ENCODE measurements at regions not wholly inside any gene's neighbourhood (a gene's known extent, or its start where the extent isn't known, plus 50 kb on each side); places are given as distances from the start of the nearest gene placed in this dataset.

- Histone ChIP-seq H3K9ac (ENCODE audit: low read length) (no peak overlapping the region), H3K4me3 (ENCODE audit: low read depth, low read length, poor library complexity, severe bottlenecking) (no peak overlapping the region), H3K4me2 (ENCODE audit: low read length) (no peak overlapping the region)
Measured at GRCh38 chr12:86727160-86727559, 471.0 kb upstream of the MGAT4C start.

GRCh38 chr12:86724716-86725115 is 468.5 kb upstream of the MGAT4C start:
- no peaks in the 10 kb centered on the region for H3K4me1 ChIP-seq (ENCODE audit: insufficient read depth, low read length, severe bottlenecking)
- H3K9me2 ChIP-seq (ENCODE audit: low read depth, low read length) = no peaks in the 10 kb centered on the region
- no peaks in the 10 kb centered on the region for H3K27me3 ChIP-seq (ENCODE audit: insufficient read depth, low read length)
- no peaks in the 10 kb centered on the region for H4K20me1 ChIP-seq (ENCODE audit: insufficient read depth, low read length)
- no peaks in the 10 kb centered on the region for H3K79me2 ChIP-seq (ENCODE audit: insufficient read depth, low read length)
- TF ChIP-seq EZH2 (IDR thresholded peaks at IDR 0.05; ENCODE audit: borderline replicate concordance, low read length) = no peak
- TF ChIP-seq, protein P1, sequence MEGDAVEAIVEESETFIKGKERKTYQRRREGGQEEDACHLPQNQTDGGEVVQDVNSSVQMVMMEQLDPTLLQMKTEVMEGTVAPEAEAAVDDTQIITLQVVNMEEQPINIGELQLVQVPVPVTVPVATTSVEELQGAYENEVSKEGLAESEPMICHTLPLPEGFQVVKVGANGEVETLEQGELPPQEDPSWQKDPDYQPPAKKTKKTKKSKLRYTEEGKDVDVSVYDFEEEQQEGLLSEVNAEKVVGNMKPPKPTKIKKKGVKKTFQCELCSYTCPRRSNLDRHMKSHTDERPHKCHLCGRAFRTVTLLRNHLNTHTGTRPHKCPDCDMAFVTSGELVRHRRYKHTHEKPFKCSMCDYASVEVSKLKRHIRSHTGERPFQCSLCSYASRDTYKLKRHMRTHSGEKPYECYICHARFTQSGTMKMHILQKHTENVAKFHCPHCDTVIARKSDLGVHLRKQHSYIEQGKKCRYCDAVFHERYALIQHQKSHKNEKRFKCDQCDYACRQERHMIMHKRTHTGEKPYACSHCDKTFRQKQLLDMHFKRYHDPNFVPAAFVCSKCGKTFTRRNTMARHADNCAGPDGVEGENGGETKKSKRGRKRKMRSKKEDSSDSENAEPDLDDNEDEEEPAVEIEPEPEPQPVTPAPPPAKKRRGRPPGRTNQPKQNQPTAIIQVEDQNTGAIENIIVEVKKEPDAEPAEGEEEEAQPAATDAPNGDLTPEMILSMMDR (IDR thresholded peaks at IDR 0.05; ENCODE audit: low read length) = no peak
- H3K27ac ChIP-seq (ENCODE audit: low read depth, low read length, poor library complexity, severe bottlenecking) = no peak overlapping the region
- no peaks in the 10 kb centered on the region for H3K9me3 ChIP-seq (ENCODE audit: low read length)
- H3K4me3 ChIP-seq (ENCODE audit: low read depth, low read length, poor library complexity, severe bottlenecking) = no peak overlapping the region
- H3K4me2 ChIP-seq (ENCODE audit: low read length) = no peak overlapping the region
- no peaks in the 10 kb centered on the region for H3F3A ChIP-seq (ENCODE audit: insufficient read depth, low read length)
- H3K36me3 ChIP-seq (ENCODE audit: insufficient read depth, low read length) = no peaks in the 10 kb centered on the region
- no peak overlapping the region for H3K9ac ChIP-seq (ENCODE audit: low read length)
- no peak overlapping the region for H2AFZ ChIP-seq (ENCODE audit: low read length)

More at GRCh38 chr12:86727160-86727559, 471.0 kb upstream of the MGAT4C start:
- no peaks in the 10 kb centered on the region for H3K4me1 ChIP-seq (ENCODE audit: insufficient read depth, low read length, severe bottlenecking)
- H3K9me2 ChIP-seq (ENCODE audit: low read depth, low read length) = no peaks in the 10 kb centered on the region
- H3K27ac ChIP-seq (ENCODE audit: low read depth, low read length, poor library complexity, severe bottlenecking) = no peak overlapping the region
- no peaks in the 10 kb centered on the region for H3K27me3 ChIP-seq (ENCODE audit: insufficient read depth, low read length)
- H3K36me3 ChIP-seq (ENCODE audit: insufficient read depth, low read length) = no peaks in the 10 kb centered on the region
- no peaks in the 10 kb centered on the region for H3K79me2 ChIP-seq (ENCODE audit: insufficient read depth, low read length)
- no peaks in the 10 kb centered on the region for H3K9me3 ChIP-seq (ENCODE audit: low read length)
- H4K20me1 ChIP-seq (ENCODE audit: insufficient read depth, low read length) = no peaks in the 10 kb centered on the region
- TF ChIP-seq EZH2 (IDR thresholded peaks at IDR 0.05; ENCODE audit: borderline replicate concordance, low read length) = no peak
- TF ChIP-seq, protein P1 (IDR thresholded peaks at IDR 0.05; ENCODE audit: low read length) = no peak
- H2AFZ ChIP-seq (ENCODE audit: low read length) = no peak overlapping the region
- H3F3A ChIP-seq (ENCODE audit: insufficient read depth, low read length) = no peaks in the 10 kb centered on the region

- no peaks in the 10 kb centered on the region for H3K9me3 ChIP-seq (ENCODE audit: low read length)
- H3K9me2 ChIP-seq (ENCODE audit: low read depth, low read length) = no peaks in the 10 kb centered on the region
- H3K27me3 ChIP-seq (ENCODE audit: insufficient read depth, low read length) = no peaks in the 10 kb centered on the region
- no peaks in the 10 kb centered on the region for H4K20me1 ChIP-seq (ENCODE audit: insufficient read depth, low read length)
- no peaks in the 10 kb centered on the region for H3F3A ChIP-seq (ENCODE audit: insufficient read depth, low read length)
- no peak overlapping the region for H3K4me2 ChIP-seq (ENCODE audit: low read length)
- no peak overlapping the region for H2AFZ ChIP-seq (ENCODE audit: low read length)
- TF ChIP-seq, protein P1 (IDR thresholded peaks at IDR 0.05; ENCODE audit: low read length) = no peak
- no peak for TF ChIP-seq EZH2 (IDR thresholded peaks at IDR 0.05; ENCODE audit: borderline replicate concordance, low read length)
- H3K27ac ChIP-seq (ENCODE audit: low read depth, low read length, poor library complexity, severe bottlenecking) = no peak overlapping the region
- H3K9ac ChIP-seq (ENCODE audit: low read length) = no peak overlapping the region
- no peaks in the 10 kb centered on the region for H3K79me2 ChIP-seq (ENCODE audit: insufficient read depth, low read length)
- no peaks in the 10 kb centered on the region for H3K36me3 ChIP-seq (ENCODE audit: insufficient read depth, low read length)
- no peaks in the 10 kb centered on the region for H3K4me1 ChIP-seq (ENCODE audit: insufficient read depth, low read length, severe bottlenecking)
- H3K4me3 ChIP-seq (ENCODE audit: low read depth, low read length, poor library complexity, severe bottlenecking) = no peak overlapping the region
Measured at GRCh38 chr12:86723326-86723725, 467.1 kb upstream of the MGAT4C start.

Data from OCI-LY1 (cell line).